Left hindlimb (tissue), 1 donor: ENCODE measurements at regions not wholly inside any gene's neighbourhood (a gene's known extent, or its start where the extent isn't known, plus 50 kb on each side); places are given as distances from the start of the nearest gene placed in this dataset.
"Not testable (repeated sequence)": the region's sequence is repeated elsewhere in the genome, so short reads cannot be mapped to it uniquely, and the experiment has no call there.

Source experiments
- DNase-seq: peaks from one replicate; pipeline ENCODE4 v3.0.0-alpha.2; 2018

DNA sequence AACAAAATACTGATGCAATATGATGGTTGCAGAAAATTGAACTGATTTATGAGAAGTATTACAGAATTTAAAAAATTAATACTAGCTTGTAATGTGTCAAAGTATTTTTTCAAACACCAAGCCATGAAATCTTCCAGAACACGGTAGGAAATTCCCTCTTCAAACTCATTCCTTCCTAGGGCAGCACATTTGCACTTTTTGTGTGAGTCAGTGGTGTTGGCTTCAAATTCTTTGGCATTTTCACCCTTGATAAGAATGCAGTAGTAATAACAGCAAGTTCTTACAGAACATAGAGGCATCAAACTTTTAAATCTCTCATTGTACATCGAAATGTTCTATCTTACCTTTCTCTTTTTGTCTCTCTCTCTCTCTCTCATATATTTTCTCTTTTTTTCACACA, 191.8 kb downstream of the CGGBP1 start:
- DNase-seq: no peak

- DNase-seq: no peak
Measured at GRCh38 chr3:87856126-87856525, 202.7 kb downstream of the CGGBP1 start.

DNA sequence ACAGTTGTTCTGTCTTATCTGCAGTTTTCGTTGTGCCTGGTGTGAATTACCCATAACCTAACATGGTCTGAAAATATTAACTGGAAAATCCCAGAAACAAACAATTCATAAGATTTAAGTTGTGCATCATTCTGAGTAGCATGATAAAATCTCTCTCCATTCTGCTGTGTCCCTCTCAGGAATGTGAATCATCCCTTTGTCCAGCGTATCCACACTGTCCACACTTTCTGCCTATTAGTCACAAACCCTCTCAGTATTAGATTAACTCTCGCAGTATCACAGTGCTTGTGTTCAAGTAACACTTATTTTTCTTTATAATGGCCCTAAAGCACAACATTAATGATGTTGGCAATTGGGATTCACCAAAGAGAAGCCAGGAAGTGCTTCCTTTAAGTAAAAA, 203.2 kb downstream of the CGGBP1 start:
- no peak for DNase-seq

DNA sequence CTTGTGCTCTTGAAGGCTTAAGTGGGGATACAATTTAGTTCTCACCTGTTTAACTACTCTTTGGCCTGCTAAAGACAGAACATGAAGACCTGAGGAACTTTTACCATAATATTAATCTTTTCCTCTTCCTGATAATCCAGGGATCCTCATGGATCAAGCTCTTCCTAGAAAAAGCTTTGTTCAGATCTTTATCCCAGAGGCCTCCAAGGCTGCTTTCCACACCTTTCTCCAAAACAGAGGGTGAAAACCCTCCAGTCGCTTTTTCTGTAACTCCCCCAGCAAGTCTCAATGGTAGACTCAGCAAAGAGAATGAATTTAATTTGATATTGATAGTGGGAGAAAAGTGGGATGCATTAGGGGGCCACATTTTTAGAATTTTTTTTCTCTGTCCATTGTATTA, 203.6 kb downstream of the CGGBP1 start:
- DNase-seq: no peak

GRCh38 chr3:87848003-87848402, 210.8 kb downstream of the CGGBP1 start:
- no peak for DNase-seq

- DNase-seq: no peak
Measured at GRCh38 chr3:87837076-87837475, 221.7 kb downstream of the CGGBP1 start.

GRCh38 chr3:87836026-87836425, 222.8 kb downstream of the CGGBP1 start:
- no peak for DNase-seq

DNA sequence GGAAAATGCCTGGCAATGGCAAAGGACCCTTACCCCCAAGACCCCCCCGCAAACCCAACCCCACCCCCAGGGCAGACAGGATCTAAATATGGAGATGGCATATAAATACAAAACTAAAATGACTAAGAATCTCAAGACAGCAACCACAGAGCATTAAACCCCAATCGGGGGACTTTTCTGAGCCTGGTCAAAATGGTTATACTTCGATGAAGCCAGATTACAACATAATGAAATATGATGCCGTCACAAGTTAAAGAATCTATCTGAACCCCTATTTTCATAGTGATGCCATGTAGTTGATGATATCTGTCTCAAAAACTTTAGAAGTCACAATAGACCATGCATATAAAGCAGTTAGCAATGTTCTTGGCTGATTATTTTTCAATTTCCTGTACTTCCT, 223.6 kb downstream of the CGGBP1 start:
- no peak for DNase-seq

- no peak for DNase-seq
Measured at GRCh38 chr3:87834327-87834726, 224.5 kb downstream of the CGGBP1 start.

DNA sequence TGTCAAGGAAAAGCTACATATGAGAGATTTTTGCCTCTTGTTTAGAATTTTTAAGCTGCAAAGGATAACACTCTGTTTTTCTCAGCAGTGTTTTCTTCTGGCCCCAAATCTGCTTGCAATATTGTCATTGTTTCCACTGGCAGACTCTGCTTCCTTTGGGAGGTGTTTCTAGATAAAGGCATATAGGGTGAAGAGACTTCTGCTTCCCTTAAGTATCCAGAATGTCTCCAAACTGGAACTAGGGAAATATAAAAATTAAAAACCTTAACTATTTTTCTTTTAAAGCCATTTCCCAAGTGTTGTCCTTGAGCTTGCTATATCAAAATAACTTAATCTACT, 225.8 kb downstream of the CGGBP1 start:
- no peak for DNase-seq

GRCh38 chr3:87828046-87828445, 230.8 kb downstream of the CGGBP1 start:
- DNase-seq: no peak

DNA sequence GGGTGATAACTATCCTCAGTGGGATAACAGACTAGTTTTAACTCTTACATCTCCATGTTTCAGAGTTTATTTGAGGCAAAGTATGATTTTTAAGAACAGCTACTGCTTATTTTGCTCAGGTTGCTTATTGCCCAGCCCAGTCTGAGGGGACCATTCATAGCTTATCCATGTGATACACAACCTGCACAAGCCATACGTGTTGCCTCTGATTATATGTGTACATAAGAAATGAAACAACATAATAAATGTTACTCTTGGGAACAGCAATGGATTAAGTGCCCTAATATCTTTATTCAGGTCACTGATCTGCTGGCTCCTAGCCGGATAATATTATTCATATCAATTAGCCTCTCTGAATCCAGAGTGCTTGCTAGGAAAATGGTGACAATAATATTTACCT, 236.2 kb downstream of the CGGBP1 start:
- no peak for DNase-seq

DNA sequence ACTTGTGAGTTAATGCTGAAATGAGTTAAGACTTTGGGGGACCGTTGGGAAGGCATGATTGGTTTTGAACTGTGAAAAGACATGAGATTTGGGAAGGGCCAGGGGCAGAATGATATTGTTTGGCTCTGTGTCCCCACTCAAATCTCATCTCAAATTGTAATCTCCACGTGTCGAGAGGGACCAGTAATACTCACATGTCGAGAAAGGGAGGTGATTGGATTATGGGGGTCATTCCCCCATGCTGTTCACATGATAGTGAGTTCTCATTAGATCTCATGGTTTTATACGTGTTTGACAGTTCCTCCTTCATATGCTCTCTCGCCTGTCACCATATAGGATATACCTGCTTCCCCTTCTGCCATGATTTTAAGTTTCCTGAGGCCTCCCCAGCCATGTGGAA, 245.3 kb downstream of the CGGBP1 start:
- not testable (repeated sequence) for DNase-seq

- DNase-seq: no peak
Measured at GRCh38 chr3:87811953-87812352, 246.9 kb downstream of the CGGBP1 start.

- DNase-seq: no peak
Measured at GRCh38 chr3:87810452-87811016, 248.3 kb downstream of the CGGBP1 start.

DNA sequence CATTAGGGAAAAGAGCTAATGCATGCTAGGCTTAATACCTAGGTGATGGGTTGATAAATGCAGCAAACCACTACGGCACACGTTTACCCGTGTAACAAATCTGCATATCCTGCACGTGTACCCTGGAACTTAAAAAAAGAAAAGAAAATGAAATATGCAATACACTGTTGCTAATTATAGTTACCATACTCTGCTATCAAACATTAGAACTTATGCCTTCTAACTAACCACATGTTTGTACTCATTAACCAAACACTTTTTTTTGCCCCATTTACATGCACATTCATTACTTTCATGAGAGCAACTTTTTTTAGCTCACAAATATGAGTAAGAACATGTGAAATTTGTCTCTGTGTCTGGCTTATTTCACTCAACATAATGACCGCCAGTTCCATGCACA, 253.1 kb downstream of the CGGBP1 start:
- no peak for DNase-seq

GRCh38 chr3:87801409-87801808, 257.4 kb downstream of the CGGBP1 start:
- DNase-seq: no peak

DNA sequence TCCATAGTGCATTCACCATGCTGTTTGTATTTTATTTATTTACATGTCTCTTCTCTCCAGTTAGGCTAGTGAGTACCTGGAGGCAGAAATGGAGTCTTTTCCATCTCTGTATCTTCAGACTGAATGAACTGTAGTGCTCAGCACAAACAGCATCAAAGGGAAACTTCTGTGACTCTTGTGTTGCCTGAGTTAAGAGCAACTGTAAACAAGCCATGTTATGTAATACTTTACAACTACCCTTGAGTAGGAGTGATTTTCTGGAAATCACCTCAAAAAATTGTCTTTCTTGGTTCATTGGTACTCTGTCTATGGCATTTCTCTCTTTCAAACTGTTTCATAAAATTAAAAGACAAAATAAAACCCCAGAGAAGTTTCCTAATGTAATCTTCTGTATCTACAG, 258.3 kb downstream of the CGGBP1 start:
- no peak for DNase-seq

GRCh38 chr3:87798567-87798947, 260.2 kb downstream of the CGGBP1 start:
- DNase-seq: no peak

DNA sequence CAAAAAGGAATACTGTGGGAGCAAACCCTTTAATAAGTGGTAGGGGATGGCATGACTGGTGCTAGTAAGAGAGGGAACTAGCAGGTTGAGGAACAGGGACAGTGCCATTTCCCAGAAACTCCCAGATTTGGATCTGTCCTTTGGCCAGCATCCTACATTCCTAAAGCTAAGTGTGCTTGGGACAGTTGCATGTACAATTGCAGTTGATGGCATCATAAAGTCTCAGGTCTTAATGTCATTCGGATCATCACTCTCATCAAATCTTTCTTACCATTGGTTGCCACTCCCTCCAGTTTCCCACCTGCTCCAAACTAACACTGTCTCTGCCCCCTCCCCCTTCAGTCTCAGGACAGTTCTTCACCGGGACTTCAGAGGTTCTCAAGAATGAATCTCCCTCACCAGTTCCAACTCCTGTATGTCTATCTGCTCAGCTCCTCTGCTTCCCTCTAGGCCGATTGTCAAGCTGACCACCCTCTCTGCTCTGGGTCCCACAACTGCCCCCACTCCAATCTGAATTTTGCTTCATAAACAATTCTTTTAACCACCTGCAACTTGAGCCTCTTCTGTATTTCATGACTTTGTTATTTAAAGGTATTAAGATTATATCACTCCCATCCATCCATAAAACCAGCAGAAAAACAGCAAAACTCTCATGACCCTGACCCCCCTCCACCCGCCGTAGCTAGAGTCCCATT, 260.8 kb downstream of the CGGBP1 start:
- no peak for DNase-seq

GRCh38 chr3:87796843-87797185, 262.0 kb downstream of the CGGBP1 start:
- DNase-seq: no peak

- DNase-seq: no peak
Measured at GRCh38 chr3:87796137-87796842, 262.5 kb downstream of the CGGBP1 start.

- no peak for DNase-seq
Measured at GRCh38 chr3:87795701-87796100, 263.1 kb downstream of the CGGBP1 start.

DNA sequence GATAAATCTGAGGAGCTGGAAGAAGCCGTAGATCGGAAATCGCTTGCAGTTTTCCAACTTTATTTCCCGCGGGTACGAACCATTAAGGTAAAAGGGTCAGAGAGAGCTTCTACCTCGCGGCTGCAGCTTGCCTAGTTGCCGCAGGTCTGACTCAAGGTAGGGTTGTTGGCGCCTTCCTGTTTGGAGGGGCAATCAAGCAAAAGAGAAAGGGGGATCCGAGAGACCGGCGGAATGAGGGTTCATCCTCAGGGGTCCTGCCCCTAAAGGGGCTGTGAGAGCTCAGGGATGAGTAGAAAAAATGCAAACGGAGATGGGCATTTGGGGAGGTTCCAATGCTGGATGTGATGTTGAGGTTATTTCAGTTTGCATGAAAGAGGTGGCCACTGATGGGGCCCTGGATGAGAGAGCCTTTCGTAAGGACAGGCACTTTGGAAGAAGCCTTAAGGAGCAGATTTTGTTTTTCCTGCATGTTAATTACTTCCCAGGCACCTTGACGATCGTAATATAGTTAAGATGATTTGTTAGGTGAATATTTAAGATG, 265.4 kb downstream of the CGGBP1 start:
- DNase-seq: no peak
